A549 (cell line): ENCODE measurements at regions not wholly inside any gene's neighbourhood (a gene's known extent, or its start where the extent isn't known, plus 50 kb on each side); places are given as distances from the start of the nearest gene placed in this dataset.

ENCODE experiments used
- CBX2 ChIP-seq: fragments of 200-600 bp; sonication (generic); IDR thresholded peaks from 2 replicates; pipeline ENCODE4 v1.6.1; 2016; ENCODE audit warnings: low read depth, mild to moderate bottlenecking, borderline replicate concordance
- KDM1A ChIP-seq: fragments of 200-600 bp; sonication (generic); IDR thresholded peaks from 2 replicates; pipeline ENCODE4 v1.6.1; 2016; ENCODE audit warnings: low read depth, mild to moderate bottlenecking
- KDM5A ChIP-seq: fragments of 200-600 bp; sonication (generic); IDR thresholded peaks from 2 replicates; pipeline ENCODE4 v1.6.1; 2016; ENCODE audit warnings: antibody characterized with exemption, mild to moderate bottlenecking
- POLR2A ChIP-seq: IDR thresholded peaks from 2 replicates; pipeline ENCODE4 v1.6.1; 2012; ENCODE audit warnings: mild to moderate bottlenecking, low read length
- RARB ChIP-seq: fragments of 250-450 bp; sonication (Bioruptor Pico); IDR thresholded peaks from 2 replicates; pipeline ENCODE4 v1.8.0; 2021; ENCODE audit warnings: mild to moderate bottlenecking, moderate library complexity
- RCOR1 ChIP-seq: fragments of 150-350 bp; IDR thresholded peaks from 2 replicates; pipeline ENCODE4 v1.6.1; 2014; ENCODE audit warnings: antibody characterized with exemption, low read length, low read depth
- TF ChIP-seq, protein P1 (sequence below): fragments of >200 bp; sonication (Bioruptor Twin); formaldehyde crosslinking; IDR thresholded peaks from 3 replicates; pipeline ENCODE4 v1.5.1; 2016

GRCh38 chr2:15073664-15074063 is 441.1 kb downstream of the LRATD1 start:
- TF ChIP-seq RCOR1 (no peak), RARB (CRISPR knock-in tag) (no peak), KDM5A (no peak), POLR2A (no peak), CBX2 (no peak), KDM1A (no peak)
- TF ChIP-seq, protein P1, sequence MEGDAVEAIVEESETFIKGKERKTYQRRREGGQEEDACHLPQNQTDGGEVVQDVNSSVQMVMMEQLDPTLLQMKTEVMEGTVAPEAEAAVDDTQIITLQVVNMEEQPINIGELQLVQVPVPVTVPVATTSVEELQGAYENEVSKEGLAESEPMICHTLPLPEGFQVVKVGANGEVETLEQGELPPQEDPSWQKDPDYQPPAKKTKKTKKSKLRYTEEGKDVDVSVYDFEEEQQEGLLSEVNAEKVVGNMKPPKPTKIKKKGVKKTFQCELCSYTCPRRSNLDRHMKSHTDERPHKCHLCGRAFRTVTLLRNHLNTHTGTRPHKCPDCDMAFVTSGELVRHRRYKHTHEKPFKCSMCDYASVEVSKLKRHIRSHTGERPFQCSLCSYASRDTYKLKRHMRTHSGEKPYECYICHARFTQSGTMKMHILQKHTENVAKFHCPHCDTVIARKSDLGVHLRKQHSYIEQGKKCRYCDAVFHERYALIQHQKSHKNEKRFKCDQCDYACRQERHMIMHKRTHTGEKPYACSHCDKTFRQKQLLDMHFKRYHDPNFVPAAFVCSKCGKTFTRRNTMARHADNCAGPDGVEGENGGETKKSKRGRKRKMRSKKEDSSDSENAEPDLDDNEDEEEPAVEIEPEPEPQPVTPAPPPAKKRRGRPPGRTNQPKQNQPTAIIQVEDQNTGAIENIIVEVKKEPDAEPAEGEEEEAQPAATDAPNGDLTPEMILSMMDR = no peak
